ENCODE measurements at regions not wholly inside any gene's neighbourhood (a gene's known extent, or its start where the extent isn't known, plus 50 kb on each side); places are given as distances from the start of the nearest gene placed in this dataset.

DNA sequence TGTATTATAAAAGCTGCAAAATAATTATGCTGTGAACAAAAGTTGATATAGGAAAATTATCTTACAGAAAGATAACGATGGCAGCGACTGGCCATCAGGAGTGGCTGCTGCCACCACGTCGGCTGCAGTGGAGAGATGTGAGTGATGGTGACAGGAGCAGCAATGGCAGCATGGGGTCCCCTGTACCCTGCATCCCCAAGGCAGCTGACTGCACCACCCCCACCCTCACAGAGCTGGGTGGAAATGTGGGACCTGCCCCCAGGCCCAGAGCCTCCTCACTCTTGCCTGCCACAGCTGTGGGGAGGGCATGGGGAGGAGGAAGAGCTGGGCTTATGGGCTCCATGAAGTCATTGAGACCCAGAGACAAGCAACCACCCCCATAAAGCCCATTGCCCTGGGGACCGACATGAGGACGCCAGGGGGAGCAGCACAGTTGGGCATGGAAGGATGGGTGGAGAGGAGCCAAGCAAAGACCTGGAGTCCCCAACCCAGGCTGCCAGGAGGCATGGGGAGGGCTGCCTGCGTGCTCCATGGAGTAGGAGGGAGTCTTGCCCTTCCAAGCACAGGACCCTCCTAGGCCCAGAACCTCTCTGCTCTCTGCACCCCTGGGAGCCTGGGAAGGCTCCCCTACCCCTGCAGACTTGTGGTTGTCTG, 1090.5 kb downstream of the PCDH18 start:
- no peak overlapping the region for H3K4me2 ChIP-seq (ENCODE audit: low read length, poor library complexity, severe bottlenecking)
- H2BK15ac ChIP-seq (ENCODE audit: low read depth, poor library complexity, severe bottlenecking): no peak overlapping the region
- H3K4me1 ChIP-seq (ENCODE audit: control insufficient read depth, insufficient read depth, low read depth, low read length): no peaks in the 10 kb centered on the region
- no peaks in the 10 kb centered on the region for H3K9me3 ChIP-seq (ENCODE audit: control insufficient read depth, low read length)
- H2BK120ac ChIP-seq (ENCODE audit: low read depth, low read length): no peak overlapping the region
- H4K91ac ChIP-seq (ENCODE audit: low read length): no peak overlapping the region
- no peak overlapping the region for H2AK5ac ChIP-seq (ENCODE audit: low read length, severe bottlenecking)
- no peak overlapping the region for H3K23ac ChIP-seq (ENCODE audit: low read length in 2 of 2)
- no peaks in the 10 kb centered on the region for H3K79me1 ChIP-seq (replicated peaks; ENCODE audit: low read length, poor library complexity, severe bottlenecking)
- H4K8ac ChIP-seq (ENCODE audit: low read length): no peak overlapping the region
- H3K4me3 ChIP-seq (ENCODE audit: insufficient read depth in 1 of 2, low read depth in 1 of 2, low read length in 2 of 2): no peak overlapping the region
- H3K14ac ChIP-seq (ENCODE audit: low read length in 2 of 2): peak overlapping the region in 1 of 2 experiments; percentile 63
- no peaks in the 10 kb centered on the region for H3K27me3 ChIP-seq (ENCODE audit: control insufficient read depth in 1 of 2, insufficient read depth in 1 of 2, low read length in 2 of 2)
- H2AFZ ChIP-seq (ENCODE audit: low read depth, low read length): no peak overlapping the region
- no peak overlapping the region for H3K4ac ChIP-seq (ENCODE audit: low read depth in 1 of 2, low read length in 2 of 2)
- no peak overlapping the region for H3K18ac ChIP-seq (ENCODE audit: low read depth in 1 of 2, low read length in 2 of 2)
- no peak overlapping the region for H2BK12ac ChIP-seq (ENCODE audit: low read length in 2 of 2)
- no peak overlapping the region for H2BK5ac ChIP-seq (ENCODE audit: low read depth, low read length, poor library complexity, severe bottlenecking)
- WGBS: 92% methylated on average over 7 of the region's 7 CpGs
- no peak for DNase-seq
- H3K36me3 ChIP-seq (ENCODE audit: control insufficient read depth in 1 of 2, insufficient read depth in 2 of 2, low read depth in 1 of 2, low read length in 2 of 2): no peaks in the 10 kb centered on the region
- H3K27ac ChIP-seq (ENCODE audit: low read length, poor library complexity, severe bottlenecking): no peak overlapping the region
- H3K9ac ChIP-seq (ENCODE audit: low read length): no peak overlapping the region

DNA sequence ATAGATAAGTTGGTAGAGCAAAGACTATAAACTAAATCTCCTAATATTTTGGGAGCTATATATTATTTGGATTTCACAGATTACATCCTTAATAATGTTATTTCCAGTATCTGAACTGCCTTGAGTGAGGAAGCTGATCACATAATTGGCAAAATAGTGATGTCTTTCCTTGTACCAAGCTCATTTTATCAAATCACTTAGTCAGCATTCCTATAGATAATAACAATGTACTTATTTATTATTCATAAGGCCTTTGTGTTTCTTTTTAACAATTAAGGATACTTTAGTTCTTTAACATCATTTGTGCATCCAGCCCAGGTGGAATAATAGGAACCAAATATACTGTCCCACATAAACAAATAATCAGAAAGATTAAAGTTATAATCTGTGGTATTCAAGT, 1093.6 kb downstream of the PCDH18 start:
- Histone ChIP-seq H3K27ac (ENCODE audit: low read length, poor library complexity, severe bottlenecking) (no peak overlapping the region), H4K91ac (ENCODE audit: low read length) (no peak overlapping the region), H3K4ac (ENCODE audit: low read depth in 1 of 2, low read length in 2 of 2) (no peak overlapping the region), H3K18ac (ENCODE audit: low read depth in 1 of 2, low read length in 2 of 2) (no peak overlapping the region), H3K23ac (ENCODE audit: low read length in 2 of 2) (no peak overlapping the region), H3K36me3 (ENCODE audit: control insufficient read depth in 1 of 2, insufficient read depth in 2 of 2, low read depth in 1 of 2, low read length in 2 of 2) (no peaks in the 10 kb centered on the region), H4K8ac (ENCODE audit: low read length) (no peak overlapping the region), H3K4me3 (ENCODE audit: insufficient read depth in 1 of 2, low read depth in 1 of 2, low read length in 2 of 2) (no peak overlapping the region), H3K4me1 (ENCODE audit: control insufficient read depth, insufficient read depth, low read depth, low read length) (no peaks in the 10 kb centered on the region), H2AFZ (ENCODE audit: low read depth, low read length) (no peak overlapping the region), H3K79me1 (replicated peaks; ENCODE audit: low read length, poor library complexity, severe bottlenecking) (no peaks in the 10 kb centered on the region), H3K27me3 (ENCODE audit: control insufficient read depth in 1 of 2, insufficient read depth in 1 of 2, low read length in 2 of 2) (no peaks in the 10 kb centered on the region), H2BK12ac (ENCODE audit: low read length in 2 of 2) (no peak overlapping the region), H3K9ac (ENCODE audit: low read length) (no peak overlapping the region), H2BK15ac (ENCODE audit: low read depth, poor library complexity, severe bottlenecking) (no peak overlapping the region), H3K4me2 (ENCODE audit: low read length, poor library complexity, severe bottlenecking) (no peak overlapping the region), H2BK5ac (ENCODE audit: low read depth, low read length, poor library complexity, severe bottlenecking) (no peak overlapping the region), H3K9me3 (ENCODE audit: control insufficient read depth, low read length) (no peaks in the 10 kb centered on the region), H2BK120ac (ENCODE audit: low read depth, low read length) (no peak overlapping the region), H2AK5ac (ENCODE audit: low read length, severe bottlenecking) (no peak overlapping the region), H3K14ac (ENCODE audit: low read length in 2 of 2) (no peak overlapping the region)
- no peak for DNase-seq

DNA sequence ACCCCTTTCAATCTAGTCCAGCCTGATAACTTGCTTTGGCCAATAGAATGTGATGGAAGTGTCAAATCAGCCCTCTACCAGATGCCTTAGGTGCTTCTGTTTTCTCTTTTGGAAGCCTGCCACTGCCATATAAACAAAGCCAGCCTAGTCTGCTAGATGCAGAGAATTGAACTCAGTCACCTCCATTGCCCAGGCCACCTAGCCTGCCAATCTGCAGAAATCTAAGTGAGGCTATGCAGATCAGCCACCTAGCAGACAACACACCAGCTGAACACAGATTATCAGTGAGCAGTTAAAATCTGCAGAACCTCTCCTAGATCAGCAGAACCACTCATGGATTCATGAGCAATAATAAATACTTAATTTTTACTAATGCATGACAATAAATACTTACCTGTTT, 1108.2 kb downstream of the PCDH18 start:
- H2BK12ac ChIP-seq (ENCODE audit: low read length in 2 of 2): no peak overlapping the region
- no peaks in the 10 kb centered on the region for H3K4me1 ChIP-seq (ENCODE audit: control insufficient read depth, insufficient read depth, low read depth, low read length)
- H2BK120ac ChIP-seq (ENCODE audit: low read depth, low read length): no peak overlapping the region
- no peak overlapping the region for H2BK5ac ChIP-seq (ENCODE audit: low read depth, low read length, poor library complexity, severe bottlenecking)
- no peak overlapping the region for H3K23ac ChIP-seq (ENCODE audit: low read length in 2 of 2)
- H3K79me1 ChIP-seq (replicated peaks; ENCODE audit: low read length, poor library complexity, severe bottlenecking): no peaks in the 10 kb centered on the region
- H3K4ac ChIP-seq (ENCODE audit: low read depth in 1 of 2, low read length in 2 of 2): no peak overlapping the region
- H4K91ac ChIP-seq (ENCODE audit: low read length): no peak overlapping the region
- H2BK15ac ChIP-seq (ENCODE audit: low read depth, poor library complexity, severe bottlenecking): no peak overlapping the region
- no peak overlapping the region for H4K8ac ChIP-seq (ENCODE audit: low read length)
- H3K4me2 ChIP-seq (ENCODE audit: low read length, poor library complexity, severe bottlenecking): no peak overlapping the region
- no peak overlapping the region for H2AFZ ChIP-seq (ENCODE audit: low read depth, low read length)
- no peaks in the 10 kb centered on the region for H3K9me3 ChIP-seq (ENCODE audit: control insufficient read depth, low read length)
- no peak overlapping the region for H3K4me3 ChIP-seq (ENCODE audit: insufficient read depth in 1 of 2, low read depth in 1 of 2, low read length in 2 of 2)
- H3K27me3 ChIP-seq (ENCODE audit: control insufficient read depth in 1 of 2, insufficient read depth in 1 of 2, low read length in 2 of 2): no peaks in the 10 kb centered on the region
- no peak overlapping the region for H3K18ac ChIP-seq (ENCODE audit: low read depth in 1 of 2, low read length in 2 of 2)
- no peak overlapping the region for H3K14ac ChIP-seq (ENCODE audit: low read length in 2 of 2)
- DNase-seq: no peak
- H2AK5ac ChIP-seq (ENCODE audit: low read length, severe bottlenecking): no peak overlapping the region
- H3K36me3 ChIP-seq (ENCODE audit: control insufficient read depth in 1 of 2, insufficient read depth in 2 of 2, low read depth in 1 of 2, low read length in 2 of 2): no peaks in the 10 kb centered on the region
- no peak overlapping the region for H3K9ac ChIP-seq (ENCODE audit: low read length)
- no peak overlapping the region for H3K27ac ChIP-seq (ENCODE audit: low read length, poor library complexity, severe bottlenecking)

DNA sequence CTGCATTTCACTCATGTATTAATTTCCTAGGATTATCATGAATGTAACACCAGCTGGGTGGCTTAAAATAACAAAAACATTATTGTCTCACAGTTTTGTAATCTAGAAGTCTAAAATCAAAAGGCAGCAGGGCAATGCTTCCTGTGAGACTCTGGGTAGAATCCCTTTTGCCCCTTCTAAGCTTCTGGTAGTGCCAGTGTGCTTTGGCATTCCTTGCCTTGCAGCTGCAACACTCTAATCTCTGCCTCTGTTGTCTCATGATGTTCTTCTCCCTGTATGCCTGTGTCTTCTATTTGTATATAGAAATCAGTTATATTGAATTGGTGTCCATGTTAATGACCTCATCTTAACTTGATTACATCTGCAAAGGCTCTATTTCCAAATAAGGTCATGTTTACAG, 1117.3 kb downstream of the PCDH18 start:
- Histone ChIP-seq H3K23ac (ENCODE audit: low read length in 2 of 2) (no peak overlapping the region), H4K91ac (ENCODE audit: low read length) (no peak overlapping the region), H3K9me3 (ENCODE audit: control insufficient read depth, low read length) (no peaks in the 10 kb centered on the region), H2BK5ac (ENCODE audit: low read depth, low read length, poor library complexity, severe bottlenecking) (no peak overlapping the region), H3K18ac (ENCODE audit: low read depth in 1 of 2, low read length in 2 of 2) (no peak overlapping the region), H3K4ac (ENCODE audit: low read depth in 1 of 2, low read length in 2 of 2) (no peak overlapping the region), H3K4me3 (ENCODE audit: insufficient read depth in 1 of 2, low read depth in 1 of 2, low read length in 2 of 2) (no peak overlapping the region), H2AFZ (ENCODE audit: low read depth, low read length) (no peak overlapping the region), H2BK120ac (ENCODE audit: low read depth, low read length) (no peak overlapping the region), H3K27me3 (ENCODE audit: control insufficient read depth in 1 of 2, insufficient read depth in 1 of 2, low read length in 2 of 2) (no peaks in the 10 kb centered on the region), H3K4me1 (ENCODE audit: control insufficient read depth, insufficient read depth, low read depth, low read length) (no peaks in the 10 kb centered on the region), H3K14ac (ENCODE audit: low read length in 2 of 2) (no peak overlapping the region), H3K4me2 (ENCODE audit: low read length, poor library complexity, severe bottlenecking) (no peak overlapping the region), H2AK5ac (ENCODE audit: low read length, severe bottlenecking) (no peak overlapping the region), H2BK15ac (ENCODE audit: low read depth, poor library complexity, severe bottlenecking) (no peak overlapping the region), H3K27ac (ENCODE audit: low read length, poor library complexity, severe bottlenecking) (no peak overlapping the region), H3K9ac (ENCODE audit: low read length) (no peak overlapping the region), H2BK12ac (ENCODE audit: low read length in 2 of 2) (no peak overlapping the region), H4K8ac (ENCODE audit: low read length) (no peak overlapping the region), H3K36me3 (ENCODE audit: control insufficient read depth in 1 of 2, insufficient read depth in 2 of 2, low read depth in 1 of 2, low read length in 2 of 2) (no peaks in the 10 kb centered on the region), H3K79me1 (replicated peaks; ENCODE audit: low read length, poor library complexity, severe bottlenecking) (no peaks in the 10 kb centered on the region)
- DNase-seq: no peak
